GM23338 (cell line): ENCODE measurements at regions not wholly inside any gene's neighbourhood (a gene's known extent, or its start where the extent isn't known, plus 50 kb on each side); places are given as distances from the start of the nearest gene placed in this dataset.

ENCODE experiments used
- ATAC-seq: fragments of 200-7000 bp; cut with Tn5 transposase; 3 replicates; pipeline ENCODE4 v1.9.1; 2020
- DNase-seq: peaks from one replicate; pipeline ENCODE4 v3.0.0-alpha.2; 2015; ENCODE audit warnings: low spot score
- H2AFZ ChIP-seq: fragments of 200-600 bp; sonication (generic); 2 replicates; pipeline ENCODE4 v1.8.0; 2016; ENCODE audit warnings: antibody characterized with exemption, mild to moderate bottlenecking, moderate library complexity
- H3F3A ChIP-seq: fragments of 200-600 bp; sonication (generic); replicated peaks from 2 replicates; pipeline ENCODE4 v1.8.0; 2017; ENCODE audit warnings: antibody characterized with exemption, mixed run types, low read depth
- H3K27ac ChIP-seq: fragments of 200-600 bp; sonication (generic); 2 replicates; pipeline ENCODE4 v1.6.1; 2016; ENCODE audit warnings: low read depth
- H3K27me3 ChIP-seq: fragments of 200-600 bp; sonication (generic); 2 replicates; pipeline ENCODE4 v1.8.0; 2016; ENCODE audit warnings: mild to moderate bottlenecking, mixed run types, moderate library complexity; ENCODE audit not compliant: insufficient read depth
- H3K36me3 ChIP-seq: fragments of 200-600 bp; sonication (generic); 2 replicates; pipeline ENCODE4 v1.8.0; 2016; ENCODE audit warnings: mild to moderate bottlenecking; ENCODE audit not compliant: insufficient read depth
- H3K4me1 ChIP-seq: fragments of 200-600 bp; sonication (generic); 2 replicates; pipeline ENCODE4 v1.8.0; 2016; ENCODE audit warnings: mild to moderate bottlenecking, moderate library complexity; ENCODE audit not compliant: insufficient read depth
- H3K4me2 ChIP-seq: fragments of 200-600 bp; sonication (generic); 2 replicates; pipeline ENCODE4 v1.7.1; 2017; ENCODE audit warnings: mixed run types
- H3K4me3 ChIP-seq: fragments of 200-600 bp; sonication (generic); 2 replicates; pipeline ENCODE4 v1.6.1; 2016; ENCODE audit warnings: mixed run types
- H3K79me2 ChIP-seq: fragments of 200-600 bp; sonication (generic); replicated peaks from 2 replicates; pipeline ENCODE4 v1.8.0; 2017; ENCODE audit warnings: mild to moderate bottlenecking; ENCODE audit not compliant: insufficient read depth
- H3K9me2 ChIP-seq: fragments of 200-600 bp; sonication (generic); 2 replicates; pipeline ENCODE4 v1.8.0; 2017; ENCODE audit not compliant: insufficient read depth
- H4K20me1 ChIP-seq: fragments of 200-600 bp; sonication (generic); replicated peaks from 2 replicates; pipeline ENCODE4 v1.8.0; 2017; ENCODE audit warnings: mild to moderate bottlenecking; ENCODE audit not compliant: insufficient read depth
- H3K27ac Mint-ChIP-seq: 2 replicates; pipeline ENCODE4 v1.8.0; 2020; ENCODE audit warnings: inconsistent platforms, mild to moderate bottlenecking, moderate library complexity, mixed read lengths
- H3K27me3 Mint-ChIP-seq: 3 replicates; pipeline ENCODE4 v1.8.0; 2022; ENCODE audit warnings: low read depth, mild to moderate bottlenecking, moderate library complexity, mixed read lengths, inconsistent platforms; ENCODE audit not compliant: insufficient read depth, poor library complexity
- H3K36me3 Mint-ChIP-seq: 3 replicates; pipeline ENCODE4 v1.8.0; 2021; ENCODE audit warnings: low read depth, mild to moderate bottlenecking, inconsistent platforms, moderate library complexity, mixed read lengths
- H3K4me1 Mint-ChIP-seq: 3 replicates; pipeline ENCODE4 v1.8.0; 2020; ENCODE audit warnings: mild to moderate bottlenecking, inconsistent platforms, mixed read lengths
- H3K4me3 Mint-ChIP-seq: 3 replicates; pipeline ENCODE4 v1.8.0; 2021; ENCODE audit warnings: moderate library complexity, mild to moderate bottlenecking, inconsistent platforms, mixed read lengths
- H3K9me3 Mint-ChIP-seq: 3 replicates; pipeline ENCODE4 v1.8.0; 2020; ENCODE audit warnings: moderate library complexity, mild to moderate bottlenecking, inconsistent platforms, mixed read lengths
- CREB1 ChIP-seq: fragments of 250-450 bp; sonication (Bioruptor Pico); IDR thresholded peaks from 2 replicates; pipeline ENCODE4 v1.5.0; 2020; ENCODE audit warnings: low read depth, mild to moderate bottlenecking, moderate library complexity
- CTCF ChIP-seq, 2 experiments: fragments of 200-600 bp in 1 of 2; sonication (generic) in 1 of 2; conservative IDR thresholded peaks; 2 replicates each; pipeline versions ENCODE4 v1.5.1 to v1.6.1; 2016 to 2017; ENCODE audit warnings: antibody characterized with exemption in 2 of 2, low read depth in 2 of 2, mild to moderate bottlenecking in 2 of 2, moderate library complexity in 1 of 2
- ETS1 ChIP-seq: IDR thresholded peaks from 2 replicates; pipeline ENCODE4 v1.6.1; 2016; ENCODE audit warnings: antibody characterized with exemption
- EZH2 ChIP-seq: fragments of 200-600 bp; sonication (generic); IDR thresholded peaks from one replicate; pipeline ENCODE4 v1.8.0; 2017; ENCODE audit warnings: antibody characterized with exemption, mild to moderate bottlenecking, low read depth; ENCODE audit not compliant: unreplicated experiment
- EZH2phosphoT487 ChIP-seq: fragments of 200-600 bp; sonication (generic); IDR thresholded peaks from one replicate; pipeline ENCODE4 v1.8.1; 2018; ENCODE audit warnings: antibody characterized with exemption; ENCODE audit not compliant: unreplicated experiment
- JUNB ChIP-seq: IDR thresholded peaks from one replicate; pipeline ENCODE4 v1.6.1; 2016; ENCODE audit warnings: antibody characterized with exemption; ENCODE audit not compliant: unreplicated experiment
- NANOG ChIP-seq: IDR thresholded peaks from 2 replicates; pipeline ENCODE4 v1.6.1; 2016; ENCODE audit warnings: antibody characterized with exemption, borderline replicate concordance
- POLR2AphosphoS5 ChIP-seq: IDR thresholded peaks from 2 replicates; pipeline ENCODE4 v1.6.1; 2016; ENCODE audit warnings: antibody characterized with exemption, low read depth
- REST ChIP-seq: IDR thresholded peaks from one replicate; pipeline ENCODE4 v1.6.1; 2018; ENCODE audit warnings: antibody characterized with exemption; ENCODE audit not compliant: unreplicated experiment
- STAT1 ChIP-seq: IDR thresholded peaks from one replicate; pipeline ENCODE4 v1.6.1; 2016; ENCODE audit warnings: antibody characterized with exemption; ENCODE audit not compliant: unreplicated experiment
- ZNF114 ChIP-seq: fragments of 250-450 bp; sonication (Bioruptor Pico); IDR thresholded peaks from 2 replicates; pipeline ENCODE4 v1.5.0; 2020; ENCODE audit warnings: mild to moderate bottlenecking, moderate library complexity
- ZNF331 ChIP-seq: fragments of 250-450 bp; sonication (Bioruptor Pico); IDR thresholded peaks from 2 replicates; pipeline ENCODE4 v1.5.0; 2020; ENCODE audit warnings: low read depth, mild to moderate bottlenecking, moderate library complexity
- ZNF462 ChIP-seq: fragments of 250-450 bp; sonication (Bioruptor Pico); IDR thresholded peaks from 2 replicates; pipeline ENCODE4 v1.5.0; 2020; ENCODE audit warnings: mild to moderate bottlenecking, moderate library complexity

- H3K27ac ChIP-seq: no peak overlapping the region
- DNase-seq: no peak
- H3K36me3 ChIP-seq: no peaks in the 10 kb centered on the region
- H2AFZ ChIP-seq: no peak overlapping the region
- H4K20me1 ChIP-seq: no peaks in the 10 kb centered on the region
- H3F3A ChIP-seq: no peaks in the 10 kb centered on the region
- H3K4me1 Mint-ChIP-seq: peaks cover 2% of the 10 kb centered on the region; the same call in 1 of the 3 replicates
- H3K4me3 Mint-ChIP-seq: no peak overlapping the region
- TF ChIP-seq JUNB (no peak), ZNF331 (CRISPR knock-in tag) (no peak), CTCF (conservative IDR thresholded peaks at IDR 0.05; ENCODE audit: low read depth in 2 of 2) (no peak), ETS1 (no peak), ZNF462 (CRISPR knock-in tag) (no peak), CREB1 (CRISPR knock-in tag) (no peak), STAT1 (no peak), EZH2phosphoT487 (no peak), NANOG (no peak), REST (no peak), ZNF114 (CRISPR knock-in tag) (no peak), POLR2AphosphoS5 (no peak), EZH2 (no peak)
- H3K36me3 Mint-ChIP-seq: no peaks in the 10 kb centered on the region
- H3K27ac Mint-ChIP-seq: no peak overlapping the region
- no peaks in the 10 kb centered on the region for H3K27me3 ChIP-seq
- H3K4me3 ChIP-seq: no peak overlapping the region
- no peaks in the 10 kb centered on the region for H3K79me2 ChIP-seq
- H3K4me2 ChIP-seq: no peak overlapping the region
- no peak for ATAC-seq
- peaks cover 3% of the 10 kb centered on the region; the same call in 1 of the 3 replicates for H3K9me3 Mint-ChIP-seq
- no peaks in the 10 kb centered on the region for H3K4me1 ChIP-seq
- H3K27me3 Mint-ChIP-seq: no peaks in the 10 kb centered on the region
- no peaks in the 10 kb centered on the region for H3K9me2 ChIP-seq
Observed at GRCh38 chr18:68478246-68478645, 236.7 kb downstream of the TMX3 start.
